Adrenal gland (tissue), 5 donors: ENCODE measurements at regions not wholly inside any gene's neighbourhood (a gene's known extent, or its start where the extent isn't known, plus 50 kb on each side); places are given as distances from the start of the nearest gene placed in this dataset.

Experiments
- CTCF ChIP-seq, 6 experiments: fragments of 450-650 bp in 4 of 6; fragments of 200-600 bp in 2 of 6; sonication (generic) in 1 of 6; IDR thresholded peaks; 1 replicate in 5 of 6; 2 replicates in 1 of 6; pipeline versions ENCODE4 v1.5.1 to v1.8.0; 2016 to 2021; ENCODE audit warnings: antibody characterized with exemption in 6 of 6, mild to moderate bottlenecking in 2 of 6, moderate library complexity in 1 of 6
- POLR2A ChIP-seq, 2 donors: fragments of 450-650 bp; IDR thresholded peaks; one replicate each; pipeline ENCODE4 v1.6.1; 2017; ENCODE audit warnings: antibody characterized with exemption in 2 of 2, mild to moderate bottlenecking in 2 of 2, moderate library complexity in 1 of 2
- donor health status: DM: no; HTN: no; CAD: no.

- no peak for TF ChIP-seq POLR2A (IDR thresholded peaks at IDR 0.05)
- TF ChIP-seq CTCF (IDR thresholded peaks at IDR 0.05) = no peak
These were observed 221.4 kb downstream of the HLX start for GRCh38 chr1:221100611-221101010.
